HFF-Myc (cell line): ENCODE measurements at regions not wholly inside any gene's neighbourhood (a gene's known extent, or its start where the extent isn't known, plus 50 kb on each side); places are given as distances from the start of the nearest gene placed in this dataset.
A peak's percentile ranks its signal among the peaks of the same experiment; 100 is the strongest.

Experiments
- DNase-seq: peaks from one replicate; pipeline ENCODE4 v3.0.0-alpha.2; 2011; ENCODE audit warnings: low read depth; ENCODE audit errors: extremely low read depth
- H3K4me3 ChIP-seq: replicated peaks from 2 replicates; pipeline ENCODE4 v1.5.1; 2011; ENCODE audit warnings: low read depth, mild to moderate bottlenecking, control low read depth, low read length
- CTCF ChIP-seq: IDR thresholded peaks from 2 replicates; pipeline ENCODE4 v1.5.1; 2012; ENCODE audit warnings: mild to moderate bottlenecking, low read depth, low read length, control low read depth; ENCODE audit errors: missing control alignments

DNA sequence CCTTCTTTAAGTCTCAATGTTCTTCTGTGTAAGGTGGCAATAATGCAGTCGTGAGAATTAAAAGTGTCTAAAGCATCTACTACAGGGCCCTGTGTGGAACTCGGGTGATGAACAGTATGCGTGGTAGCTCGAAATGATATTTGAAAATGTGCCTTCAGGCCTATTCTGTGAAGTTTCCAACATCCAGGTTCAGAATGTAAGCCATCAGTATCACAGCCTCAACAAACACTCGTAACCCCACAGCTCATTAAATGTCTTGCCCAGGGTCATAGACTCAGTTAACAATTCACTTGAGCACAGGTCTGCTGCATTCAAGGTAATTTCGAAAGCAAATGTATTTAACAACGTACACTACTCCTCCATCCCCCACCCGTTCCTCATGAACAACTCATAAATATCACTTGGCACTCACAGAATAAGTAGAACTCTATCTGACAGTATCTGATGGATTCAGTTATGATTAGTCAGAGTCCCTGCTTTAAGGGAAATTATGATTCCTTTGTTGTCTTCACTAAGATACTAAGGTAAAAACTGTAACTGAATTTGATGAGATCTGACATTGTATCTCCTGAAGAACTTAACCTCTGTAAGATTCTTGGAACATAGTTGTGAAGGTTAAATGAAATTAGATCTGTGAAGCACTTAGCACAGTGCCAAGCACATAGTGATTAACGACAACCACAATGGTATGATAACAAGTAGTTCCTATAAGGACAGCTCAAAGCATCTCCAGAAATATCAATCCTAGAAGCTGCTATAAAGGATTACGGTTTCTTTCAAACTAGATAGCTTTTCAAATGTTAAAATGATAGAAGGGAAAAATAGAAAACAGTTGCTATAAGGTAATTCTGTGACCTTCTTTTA is 642.3 kb downstream of the TBL1XR1 start:
- no peak for DNase-seq
- no peak for TF ChIP-seq CTCF
- H3K4me3 ChIP-seq = no peak overlapping the region

DNA sequence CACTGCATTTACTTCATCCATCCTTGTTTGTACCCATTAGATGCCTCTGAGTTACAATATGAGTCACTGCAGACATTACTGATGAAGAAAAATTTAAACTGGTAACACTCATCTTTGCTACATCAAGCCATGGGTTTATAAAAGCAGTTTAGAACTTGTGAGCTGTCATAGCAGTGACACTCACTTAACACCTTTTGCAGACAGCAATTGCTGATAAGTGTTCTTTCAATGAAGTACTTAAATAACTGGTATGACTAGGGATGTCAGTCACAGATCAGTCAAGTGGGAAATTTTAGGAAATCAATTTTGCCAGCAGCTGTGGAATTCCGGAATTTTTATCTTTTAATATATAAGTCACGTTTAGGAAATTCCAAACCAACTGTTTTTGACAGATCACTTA is 643.0 kb downstream of the TBL1XR1 start:
- no peak for DNase-seq
- no peak overlapping the region for H3K4me3 ChIP-seq
- no peak for TF ChIP-seq CTCF

- DNase-seq = no peak
- no peak for TF ChIP-seq CTCF
- no peak overlapping the region for H3K4me3 ChIP-seq
These were observed 670.3 kb downstream of the TBL1XR1 start for GRCh38 chr3:176526942-176527341.

DNA sequence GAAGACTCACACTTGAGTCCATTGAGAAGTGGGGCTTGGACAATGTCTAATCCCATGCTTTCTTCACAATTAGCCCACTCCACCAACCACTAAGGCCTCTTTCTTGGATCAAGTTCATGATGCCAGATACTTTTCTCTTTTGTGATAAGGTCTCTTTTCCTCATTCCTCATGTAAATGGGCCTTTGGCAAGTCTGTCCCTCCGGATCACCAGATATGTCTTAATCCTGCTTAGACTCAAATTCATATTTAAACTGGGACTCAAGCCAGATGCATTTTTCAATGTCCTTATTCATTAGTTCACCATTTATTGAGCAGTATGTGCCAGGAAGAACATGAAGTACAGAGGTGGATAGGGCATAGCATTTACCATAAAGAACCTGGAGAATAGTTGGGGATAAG is 671.1 kb downstream of the TBL1XR1 start:
- DNase-seq = no peak

GRCh38 chr3:176523114-176523513 is 674.2 kb downstream of the TBL1XR1 start:
- DNase-seq = no peak
- no peak overlapping the region for H3K4me3 ChIP-seq
- TF ChIP-seq CTCF = no peak

More for the DNA sequence above, 671.1 kb downstream of the TBL1XR1 start:
- H3K4me3 ChIP-seq = no peak overlapping the region
- no peak for TF ChIP-seq CTCF

DNA sequence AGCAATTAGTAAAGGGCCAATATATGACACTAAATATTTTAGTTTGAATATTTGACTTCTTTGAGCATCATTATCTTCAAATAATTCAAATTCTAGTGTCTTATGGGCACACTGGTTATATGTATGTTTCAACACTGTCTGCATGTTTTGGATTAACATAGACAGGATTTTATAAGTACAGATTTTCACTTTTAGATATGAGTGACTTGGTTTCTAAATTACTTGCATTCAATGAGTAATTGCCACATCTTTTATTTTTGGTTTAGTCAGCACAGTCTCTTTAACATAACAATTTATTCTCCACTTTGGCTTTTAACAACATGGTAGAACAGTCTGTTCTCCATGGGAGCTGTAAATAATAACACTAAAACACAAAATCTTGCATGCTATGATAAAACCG is 674.8 kb downstream of the TBL1XR1 start:
- DNase-seq = no peak
- no peak overlapping the region for H3K4me3 ChIP-seq
- TF ChIP-seq CTCF = no peak

DNA sequence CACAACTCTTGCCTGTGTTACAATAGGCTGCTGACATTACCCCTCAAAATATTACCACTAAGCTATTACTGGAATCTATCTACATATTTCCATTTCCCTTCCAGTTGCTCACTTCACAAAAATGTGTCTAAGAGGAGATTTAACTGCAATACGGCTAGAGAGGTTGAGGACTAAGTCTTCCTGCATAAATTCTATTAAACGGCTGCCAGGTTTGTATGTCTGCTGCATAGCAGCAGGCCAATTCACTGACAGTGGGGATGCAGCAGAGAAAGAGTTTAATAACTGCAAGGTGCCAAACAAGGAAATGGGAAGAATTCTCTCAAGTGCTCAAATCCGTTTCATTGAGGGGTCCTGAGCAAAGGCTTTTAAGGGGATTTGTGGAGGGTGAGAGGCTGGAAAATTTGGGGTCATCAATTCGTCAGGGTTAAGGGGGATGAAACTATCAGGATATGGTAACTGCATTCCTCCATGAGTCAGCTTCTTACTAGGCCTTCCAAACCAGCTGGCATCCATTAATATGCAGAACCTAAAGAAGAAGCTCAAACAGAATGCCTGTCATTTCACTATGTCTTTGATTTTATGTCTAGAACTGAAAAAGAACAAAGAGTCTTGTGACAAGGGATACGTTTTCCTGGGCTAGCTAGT is 675.6 kb downstream of the TBL1XR1 start:
- no peak for TF ChIP-seq CTCF
- peak; percentile 14 for DNase-seq
- no peak overlapping the region for H3K4me3 ChIP-seq
